ENCODE measurements at regions not wholly inside any gene's neighbourhood (a gene's known extent, or its start where the extent isn't known, plus 50 kb on each side); places are given as distances from the start of the nearest gene placed in this dataset.

- Histone ChIP-seq H3K27ac (ENCODE audit: insufficient read depth, low read depth, low read length, poor library complexity, severe bottlenecking) (no peak overlapping the region), H3K4me1 (ENCODE audit: control insufficient read depth, insufficient read depth, low read length) (peaks cover 29% of the 10 kb centered on the region), H3K27me3 (ENCODE audit: control insufficient read depth, insufficient read depth, low read length, poor library complexity, severe bottlenecking) (peaks cover 52% of the 10 kb centered on the region), H3K4me3 (ENCODE audit: insufficient read depth, low read depth, low read length) (no peak overlapping the region), H3K9me3 (ENCODE audit: control insufficient read depth, low read length) (no peaks in the 10 kb centered on the region), H3K36me3 (ENCODE audit: control insufficient read depth, insufficient read depth, low read length) (no peaks in the 10 kb centered on the region)
- 80 to 81% methylated on average over 13 to 15 of the region's 15 CpGs for WGBS, 2 experiments
These were observed 173.1 kb upstream of the TNRC6C start for GRCh38 chr17:77785312-77785905.

- Histone ChIP-seq H3K9me3 (ENCODE audit: control insufficient read depth, low read length) (no peaks in the 10 kb centered on the region), H3K27me3 (ENCODE audit: control insufficient read depth, insufficient read depth, low read length, poor library complexity, severe bottlenecking) (peaks cover 53% of the 10 kb centered on the region)
These were observed 172.4 kb upstream of the TNRC6C start for GRCh38 chr17:77786090-77786489.

DNA sequence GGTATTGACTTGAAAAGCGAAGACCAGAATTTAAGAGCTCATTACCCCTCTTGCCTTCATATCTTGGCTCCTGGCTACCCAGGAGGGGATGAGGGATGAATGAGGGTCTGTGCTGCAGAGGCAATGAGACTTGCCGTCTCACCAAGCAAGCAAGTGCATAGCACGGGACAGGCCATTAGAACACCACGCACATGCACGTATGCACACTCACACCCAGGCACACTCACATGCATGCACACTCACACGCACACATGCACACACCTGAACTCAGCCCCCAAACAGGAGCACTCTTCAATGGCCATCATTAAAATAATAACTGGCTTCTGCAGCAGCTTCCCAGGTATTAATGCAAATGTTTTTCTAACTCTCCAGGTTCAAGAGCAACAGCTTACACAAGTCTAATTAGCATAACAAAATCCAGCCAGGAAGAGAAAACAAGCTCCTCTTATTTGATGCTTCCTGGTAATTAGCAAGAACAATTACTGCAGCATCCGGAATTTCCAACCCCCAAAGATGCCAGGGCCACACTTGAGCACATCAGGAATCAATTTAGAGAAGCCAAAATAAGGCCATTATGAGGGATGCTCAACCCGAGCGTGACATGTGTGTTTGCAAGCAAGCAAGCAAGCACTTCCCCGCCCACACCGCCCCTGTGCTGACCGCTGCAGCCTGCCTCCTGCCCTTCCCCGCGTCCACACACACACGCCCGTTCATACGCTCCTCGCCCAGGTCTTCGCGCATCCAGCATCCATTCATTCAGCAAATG is 171.6 kb upstream of the TNRC6C start:
- Histone ChIP-seq H3K9me3 (ENCODE audit: control insufficient read depth, low read length) (no peaks in the 10 kb centered on the region), H3K27me3 (ENCODE audit: control insufficient read depth, insufficient read depth, low read length, poor library complexity, severe bottlenecking) (peaks cover 53% of the 10 kb centered on the region), H3K4me1 (ENCODE audit: control insufficient read depth, insufficient read depth, low read length) (peaks cover 27% of the 10 kb centered on the region), H3K27ac (ENCODE audit: insufficient read depth, low read depth, low read length, poor library complexity, severe bottlenecking) (no peak overlapping the region), H3K36me3 (ENCODE audit: control insufficient read depth, insufficient read depth, low read length) (no peaks in the 10 kb centered on the region), H3K4me3 (ENCODE audit: insufficient read depth, low read depth, low read length) (no peak overlapping the region)
- WGBS, 2 experiments, result 16 to 20% methylated on average over 20 of the region's 20 CpGs

More at GRCh38 chr17:77786090-77786489, 172.4 kb upstream of the TNRC6C start:
- Histone ChIP-seq H3K27ac (ENCODE audit: insufficient read depth, low read depth, low read length, poor library complexity, severe bottlenecking) (no peak overlapping the region), H3K36me3 (ENCODE audit: control insufficient read depth, insufficient read depth, low read length) (no peaks in the 10 kb centered on the region), H3K4me1 (ENCODE audit: control insufficient read depth, insufficient read depth, low read length) (peaks cover 29% of the 10 kb centered on the region), H3K4me3 (ENCODE audit: insufficient read depth, low read depth, low read length) (no peak overlapping the region)
- 34 to 39% methylated on average over 4 of the region's 4 CpGs for WGBS, 2 experiments

- H3K9me3 ChIP-seq (ENCODE audit: control insufficient read depth, low read length), result no peaks in the 10 kb centered on the region
- peaks cover 15% of the 10 kb centered on the region for H3K4me1 ChIP-seq (ENCODE audit: control insufficient read depth, insufficient read depth, low read length)
- H3K27me3 ChIP-seq (ENCODE audit: control insufficient read depth, insufficient read depth, low read length, poor library complexity, severe bottlenecking), result peaks cover 51% of the 10 kb centered on the region
- H3K36me3 ChIP-seq (ENCODE audit: control insufficient read depth, insufficient read depth, low read length), result no peaks in the 10 kb centered on the region
- no peak overlapping the region for H3K27ac ChIP-seq (ENCODE audit: insufficient read depth, low read depth, low read length, poor library complexity, severe bottlenecking)
- WGBS, 2 experiments, result 37 to 43% methylated on average over 9 of the region's 9 CpGs
- H3K4me3 ChIP-seq (ENCODE audit: insufficient read depth, low read depth, low read length), result no peak overlapping the region
These were observed 168.2 kb upstream of the TNRC6C start for GRCh38 chr17:77790143-77790829.

- H3K9me3 ChIP-seq (ENCODE audit: control insufficient read depth, low read length), result no peaks in the 10 kb centered on the region
- 94% methylated on average over 10 of the region's 10 CpGs for WGBS, 2 experiments
- no peaks in the 10 kb centered on the region for H3K36me3 ChIP-seq (ENCODE audit: control insufficient read depth, insufficient read depth, low read length)
- H3K4me1 ChIP-seq (ENCODE audit: control insufficient read depth, insufficient read depth, low read length), result peaks cover 7% of the 10 kb centered on the region
- H3K4me3 ChIP-seq (ENCODE audit: insufficient read depth, low read depth, low read length), result no peak overlapping the region
- H3K27me3 ChIP-seq (ENCODE audit: control insufficient read depth, insufficient read depth, low read length, poor library complexity, severe bottlenecking), result peaks cover 28% of the 10 kb centered on the region
- H3K27ac ChIP-seq (ENCODE audit: insufficient read depth, low read depth, low read length, poor library complexity, severe bottlenecking), result no peak overlapping the region
These were observed 165.9 kb upstream of the TNRC6C start for GRCh38 chr17:77792626-77793025.

- Histone ChIP-seq H3K4me1 (ENCODE audit: control insufficient read depth, insufficient read depth, low read length) (peaks cover 7% of the 10 kb centered on the region), H3K27me3 (ENCODE audit: control insufficient read depth, insufficient read depth, low read length, poor library complexity, severe bottlenecking) (peaks cover 20% of the 10 kb centered on the region), H3K4me3 (ENCODE audit: insufficient read depth, low read depth, low read length) (no peak overlapping the region), H3K9me3 (ENCODE audit: control insufficient read depth, low read length) (no peaks in the 10 kb centered on the region), H3K36me3 (ENCODE audit: control insufficient read depth, insufficient read depth, low read length) (no peaks in the 10 kb centered on the region), H3K27ac (ENCODE audit: insufficient read depth, low read depth, low read length, poor library complexity, severe bottlenecking) (no peak overlapping the region)
- 89 to 91% methylated on average over 40 of the region's 40 CpGs for WGBS, 2 experiments
These were observed 165.1 kb upstream of the TNRC6C start for GRCh38 chr17:77793146-77793970.

DNA sequence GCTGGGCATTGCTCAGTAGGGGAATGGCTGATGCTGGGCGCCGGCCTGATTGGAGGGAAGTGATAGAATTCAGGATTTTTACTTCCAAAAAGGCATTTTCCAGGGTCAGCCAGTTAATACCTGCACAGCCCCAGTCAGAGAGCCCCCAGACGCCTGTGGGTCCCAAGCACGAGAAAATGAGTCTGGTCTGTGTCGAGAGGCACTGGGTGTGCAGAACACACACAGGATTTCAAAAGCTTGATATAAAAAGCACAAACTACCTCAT is 164.6 kb upstream of the TNRC6C start:
- H3K4me3 ChIP-seq (ENCODE audit: insufficient read depth, low read depth, low read length), result no peak overlapping the region
- peaks cover 15% of the 10 kb centered on the region for H3K27me3 ChIP-seq (ENCODE audit: control insufficient read depth, insufficient read depth, low read length, poor library complexity, severe bottlenecking)
- H3K36me3 ChIP-seq (ENCODE audit: control insufficient read depth, insufficient read depth, low read length), result no peaks in the 10 kb centered on the region
- H3K27ac ChIP-seq (ENCODE audit: insufficient read depth, low read depth, low read length, poor library complexity, severe bottlenecking), result no peak overlapping the region
- H3K4me1 ChIP-seq (ENCODE audit: control insufficient read depth, insufficient read depth, low read length), result peaks cover 7% of the 10 kb centered on the region
- H3K9me3 ChIP-seq (ENCODE audit: control insufficient read depth, low read length), result no peaks in the 10 kb centered on the region
- WGBS, 2 experiments, result 89 to 92% methylated on average over 5 of the region's 5 CpGs

GRCh38 chr17:77794846-77795245 is 163.7 kb upstream of the TNRC6C start:
- Histone ChIP-seq H3K27ac (ENCODE audit: insufficient read depth, low read depth, low read length, poor library complexity, severe bottlenecking) (no peak overlapping the region), H3K36me3 (ENCODE audit: control insufficient read depth, insufficient read depth, low read length) (no peaks in the 10 kb centered on the region), H3K27me3 (ENCODE audit: control insufficient read depth, insufficient read depth, low read length, poor library complexity, severe bottlenecking) (peaks cover 7% of the 10 kb centered on the region), H3K4me3 (ENCODE audit: insufficient read depth, low read depth, low read length) (no peak overlapping the region), H3K9me3 (ENCODE audit: control insufficient read depth, low read length) (no peaks in the 10 kb centered on the region), H3K4me1 (ENCODE audit: control insufficient read depth, insufficient read depth, low read length) (peaks cover 7% of the 10 kb centered on the region)
- WGBS, 2 experiments, result 80 to 85% methylated on average over 6 of the region's 6 CpGs

GRCh38 chr17:77795685-77796084 is 162.8 kb upstream of the TNRC6C start:
- H3K9me3 ChIP-seq (ENCODE audit: control insufficient read depth, low read length), result no peaks in the 10 kb centered on the region
- 74 to 82% methylated on average over 4 of the region's 4 CpGs for WGBS, 2 experiments
- no peaks in the 10 kb centered on the region for H3K27me3 ChIP-seq (ENCODE audit: control insufficient read depth, insufficient read depth, low read length, poor library complexity, severe bottlenecking)
- H3K36me3 ChIP-seq (ENCODE audit: control insufficient read depth, insufficient read depth, low read length), result no peaks in the 10 kb centered on the region
- no peak overlapping the region for H3K4me3 ChIP-seq (ENCODE audit: insufficient read depth, low read depth, low read length)
- no peaks in the 10 kb centered on the region for H3K4me1 ChIP-seq (ENCODE audit: control insufficient read depth, insufficient read depth, low read length)
- H3K27ac ChIP-seq (ENCODE audit: insufficient read depth, low read depth, low read length, poor library complexity, severe bottlenecking), result no peak overlapping the region

Data from ectodermal cell (in vitro differentiated cells).